GM12875 (cell line): ENCODE measurements at regions not wholly inside any gene's neighbourhood (a gene's known extent, or its start where the extent isn't known, plus 50 kb on each side); places are given as distances from the start of the nearest gene placed in this dataset.

ENCODE experiments used
- H3K4me3 ChIP-seq: one replicate; pipeline ENCODE4 v1.5.1; 2011; ENCODE audit warnings: low read depth, low read length, control low read depth
- CTCF ChIP-seq: IDR thresholded peaks from 2 replicates; pipeline ENCODE4 v1.5.1; 2011; ENCODE audit warnings: low read depth, mild to moderate bottlenecking, control low read depth, inconsistent platforms, low read length, moderate library complexity, borderline replicate concordance; ENCODE audit not compliant: insufficient read depth

- TF ChIP-seq CTCF: no peak
- H3K4me3 ChIP-seq: no peak overlapping the region
Measured at GRCh38 chr1:5758859-5759578, 233.2 kb downstream of the NPHP4 start.

DNA sequence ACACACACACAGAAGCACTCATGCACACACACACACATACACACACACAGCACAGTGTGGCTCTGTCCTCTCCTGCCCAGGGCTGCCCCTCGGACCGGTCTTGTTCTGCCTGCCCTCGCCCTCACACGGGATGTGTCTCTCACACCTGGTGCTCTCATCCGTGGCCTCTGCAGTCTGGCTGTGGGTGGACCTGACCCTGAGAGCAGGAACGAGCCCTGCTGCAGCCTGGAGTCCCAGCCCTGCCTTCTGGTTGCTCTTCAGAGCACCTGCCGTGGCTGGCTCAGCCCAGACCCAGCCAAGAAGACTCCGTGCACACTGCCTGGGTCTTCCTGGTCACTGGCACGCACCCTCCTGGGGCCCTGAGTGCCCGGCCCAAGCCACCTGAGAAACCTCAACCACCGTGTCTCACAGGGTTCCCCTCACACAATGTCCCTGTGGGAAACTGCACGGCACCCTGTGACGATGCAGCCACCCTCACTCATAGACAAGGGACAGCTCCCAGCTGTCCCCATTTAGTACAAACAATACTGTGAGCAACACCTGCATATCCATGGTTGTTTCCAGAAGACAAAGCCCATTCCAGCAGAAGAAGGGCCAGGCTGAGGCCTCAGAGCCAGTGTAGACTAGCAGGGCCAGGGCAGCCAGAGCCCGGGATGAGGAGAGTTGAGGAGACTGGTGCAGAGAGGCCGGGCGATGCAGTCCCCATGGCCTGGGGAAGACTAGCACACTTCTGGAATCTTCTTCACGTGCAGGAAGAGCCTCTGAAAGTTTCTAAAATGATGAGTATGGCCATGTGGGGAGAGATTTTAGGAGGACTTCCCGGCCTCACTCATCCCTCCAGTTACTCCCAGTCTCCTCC lies 234.0 kb downstream of the NPHP4 start:
- TF ChIP-seq CTCF: no peak
- no peak overlapping the region for H3K4me3 ChIP-seq

DNA sequence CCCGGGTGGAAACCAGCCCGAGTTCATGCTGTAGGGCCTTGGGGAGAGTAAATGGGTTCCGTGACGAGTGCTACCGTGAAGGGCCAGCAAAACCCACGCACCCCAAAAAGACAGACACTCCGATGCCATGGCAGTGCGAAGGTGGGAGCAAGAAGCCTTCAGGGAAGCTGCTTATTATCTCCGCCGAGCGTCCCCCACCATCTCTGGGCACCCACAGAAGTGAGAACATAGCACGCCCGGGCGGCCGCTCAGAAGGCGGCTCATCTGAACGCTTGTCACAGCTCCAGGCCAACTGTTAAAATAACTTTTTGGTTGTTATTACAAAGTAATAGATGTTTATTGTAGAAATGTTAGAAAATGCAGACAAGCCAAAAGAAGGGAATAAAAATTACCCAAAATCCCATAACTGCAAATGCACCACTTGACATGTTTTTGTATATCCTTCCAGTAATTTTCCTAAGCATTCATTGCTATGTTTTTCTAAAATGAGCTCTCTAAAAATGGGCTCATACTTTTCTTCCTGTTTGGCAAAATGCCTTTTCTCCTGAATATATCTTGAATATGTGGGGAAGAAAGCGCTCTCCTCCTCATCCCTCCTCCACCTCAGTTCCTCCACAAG lies 234.9 kb downstream of the NPHP4 start:
- H3K4me3 ChIP-seq: no peak overlapping the region
- no peak for TF ChIP-seq CTCF

DNA sequence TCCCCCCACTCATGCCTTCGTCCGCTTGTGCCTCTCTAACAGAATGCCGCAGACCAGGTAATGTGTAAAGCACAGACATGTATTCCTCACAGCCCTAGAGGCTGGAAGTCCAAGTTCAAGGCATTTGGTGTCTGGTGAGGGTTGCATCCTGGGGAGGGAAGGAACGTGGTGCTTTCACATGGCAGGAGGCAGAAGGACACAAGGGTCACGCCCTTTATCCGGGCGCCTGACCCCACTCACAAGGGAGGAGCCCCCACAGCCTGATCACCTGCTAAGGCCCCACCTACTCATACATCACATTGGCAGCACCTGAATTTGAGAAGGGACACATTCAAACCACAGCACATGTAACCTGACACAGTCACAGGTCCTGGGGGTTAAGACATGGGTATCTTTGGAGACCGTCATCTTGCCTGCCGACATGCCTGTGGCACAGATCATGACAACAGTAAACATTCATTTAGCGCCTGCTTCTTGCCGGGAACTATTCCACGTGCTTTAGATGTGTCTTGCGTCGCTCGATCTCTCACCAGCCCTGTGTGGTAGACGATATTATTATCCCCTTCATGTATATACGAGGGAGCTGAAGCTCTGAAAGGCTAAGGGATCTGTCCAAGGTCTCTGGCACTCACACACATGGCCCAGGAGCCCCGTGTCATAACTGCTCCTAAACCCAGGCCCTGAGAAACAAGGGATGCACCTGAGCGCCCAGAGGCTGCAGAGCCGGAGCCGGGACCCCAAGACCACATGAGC lies 235.6 kb downstream of the NPHP4 start:
- no peak for TF ChIP-seq CTCF
- no peak overlapping the region for H3K4me3 ChIP-seq

- H3K4me3 ChIP-seq: no peak overlapping the region
- no peak for TF ChIP-seq CTCF
Measured at GRCh38 chr1:5755552-5756125, 236.6 kb downstream of the NPHP4 start.

DNA sequence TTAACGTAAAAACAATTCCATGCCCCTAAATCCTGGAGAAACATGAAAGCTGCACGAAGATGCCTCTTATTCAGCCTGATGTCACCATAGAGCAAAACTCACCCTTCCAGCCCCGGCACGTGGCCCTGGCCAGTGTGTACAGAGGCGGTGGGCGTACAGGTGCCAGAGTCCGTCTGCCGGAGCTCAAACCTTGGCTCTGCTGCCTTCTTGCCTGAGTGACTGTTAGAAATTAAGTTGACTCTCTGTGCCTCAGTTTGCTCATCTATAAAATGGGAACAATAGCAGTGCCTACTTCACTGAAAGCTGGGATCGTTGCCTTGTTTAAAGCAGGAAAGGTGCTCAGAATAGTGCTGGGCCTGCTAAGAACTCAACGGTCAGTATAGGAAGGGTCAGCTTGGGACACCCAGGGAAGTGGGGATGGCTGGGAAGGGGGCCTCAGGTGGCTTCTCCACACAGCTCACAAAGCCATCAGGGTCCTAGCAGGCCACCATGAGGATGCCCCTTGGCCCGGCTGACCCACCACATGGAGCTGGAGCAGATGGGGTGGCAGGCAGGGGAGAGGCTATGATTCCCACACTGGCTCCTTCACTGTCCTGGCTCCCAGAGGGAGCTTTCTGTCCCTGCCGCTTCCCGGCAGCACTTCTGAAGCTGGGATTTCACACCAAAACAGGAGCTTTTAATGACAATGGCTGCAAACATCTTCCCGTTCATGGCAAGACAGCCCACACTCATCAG lies 237.2 kb downstream of the NPHP4 start:
- no peak overlapping the region for H3K4me3 ChIP-seq
- TF ChIP-seq CTCF: no peak
